ENCODE measurements at regions not wholly inside any gene's neighbourhood (a gene's known extent, or its start where the extent isn't known, plus 50 kb on each side); places are given as distances from the start of the nearest gene placed in this dataset.

- no peaks in the 10 kb centered on the region for H3K9me3 ChIP-seq (ENCODE audit: control insufficient read depth, insufficient read depth, low read length)
- no peak overlapping the region for H3K27ac ChIP-seq (ENCODE audit: low read length)
- no peaks in the 10 kb centered on the region for H3K36me3 ChIP-seq (ENCODE audit: control insufficient read depth, insufficient read depth, low read length)
- no CpG with 5 or more reads among the region's 6 CpGs for WGBS (ENCODE audit: insufficient coverage, insufficient read length)
- DNase-seq (ENCODE audit: low read depth, low spot score), result no peak
- H3K27me3 ChIP-seq (ENCODE audit: control insufficient read depth, insufficient read depth, low read length), result no peaks in the 10 kb centered on the region
- H3K4me1 ChIP-seq (ENCODE audit: control insufficient read depth, insufficient read depth, low read length), result peaks cover 2% of the 10 kb centered on the region
- H3K4me3 ChIP-seq (ENCODE audit: low read length), result no peak overlapping the region
These were observed 51.7 kb downstream of the FAM50B start for GRCh38 chr6:3900744-3901336.

GRCh38 chr6:3902871-3903648 is 53.9 kb downstream of the FAM50B start:
- Histone ChIP-seq H3K27me3 (ENCODE audit: control insufficient read depth, insufficient read depth, low read length) (no peaks in the 10 kb centered on the region), H3K27ac (ENCODE audit: low read length) (no peak overlapping the region), H3K4me3 (ENCODE audit: low read length) (no peak overlapping the region), H3K9me3 (ENCODE audit: control insufficient read depth, insufficient read depth, low read length) (no peaks in the 10 kb centered on the region), H3K36me3 (ENCODE audit: control insufficient read depth, insufficient read depth, low read length) (no peaks in the 10 kb centered on the region), H3K4me1 (ENCODE audit: control insufficient read depth, insufficient read depth, low read length) (peaks cover 5% of the 10 kb centered on the region)
- DNase-seq (ENCODE audit: low read depth, low spot score), result no peak
- no CpG with 5 or more reads among the region's 10 CpGs for WGBS (ENCODE audit: insufficient coverage, insufficient read length)

- Histone ChIP-seq H3K36me3 (ENCODE audit: control insufficient read depth, insufficient read depth, low read length) (no peaks in the 10 kb centered on the region), H3K4me1 (ENCODE audit: control insufficient read depth, insufficient read depth, low read length) (peaks cover 5% of the 10 kb centered on the region), H3K9me3 (ENCODE audit: control insufficient read depth, insufficient read depth, low read length) (no peaks in the 10 kb centered on the region), H3K4me3 (ENCODE audit: low read length) (no peak overlapping the region), H3K27me3 (ENCODE audit: control insufficient read depth, insufficient read depth, low read length) (no peaks in the 10 kb centered on the region), H3K27ac (ENCODE audit: low read length) (no peak overlapping the region)
- DNase-seq (ENCODE audit: low read depth, low spot score), result no peak
- WGBS (ENCODE audit: insufficient coverage, insufficient read length), result no CpG with 5 or more reads among the region's 3 CpGs
These were observed 55.3 kb downstream of the FAM50B start for GRCh38 chr6:3904518-3904917.

- Histone ChIP-seq H3K27ac (ENCODE audit: low read length) (no peak overlapping the region), H3K9me3 (ENCODE audit: control insufficient read depth, insufficient read depth, low read length) (no peaks in the 10 kb centered on the region), H3K4me1 (ENCODE audit: control insufficient read depth, insufficient read depth, low read length) (peaks cover 5% of the 10 kb centered on the region), H3K4me3 (ENCODE audit: low read length) (no peak overlapping the region), H3K27me3 (ENCODE audit: control insufficient read depth, insufficient read depth, low read length) (no peaks in the 10 kb centered on the region), H3K36me3 (ENCODE audit: control insufficient read depth, insufficient read depth, low read length) (no peaks in the 10 kb centered on the region)
- DNase-seq (ENCODE audit: low read depth, low spot score), result no peak
- WGBS (ENCODE audit: insufficient coverage, insufficient read length), result no CpG with 5 or more reads among the region's 26 CpGs
These were observed 57.0 kb downstream of the FAM50B start for GRCh38 chr6:3905945-3906845.

GRCh38 chr6:3906846-3907151 is 57.6 kb downstream of the FAM50B start:
- Histone ChIP-seq H3K4me1 (ENCODE audit: control insufficient read depth, insufficient read depth, low read length) (peaks cover 5% of the 10 kb centered on the region), H3K27ac (ENCODE audit: low read length) (no peak overlapping the region), H3K36me3 (ENCODE audit: control insufficient read depth, insufficient read depth, low read length) (no peaks in the 10 kb centered on the region), H3K4me3 (ENCODE audit: low read length) (no peak overlapping the region), H3K9me3 (ENCODE audit: control insufficient read depth, insufficient read depth, low read length) (no peaks in the 10 kb centered on the region), H3K27me3 (ENCODE audit: control insufficient read depth, insufficient read depth, low read length) (no peaks in the 10 kb centered on the region)
- no peak for DNase-seq (ENCODE audit: low read depth, low spot score)
- no CpG with 5 or more reads among the region's 2 CpGs for WGBS (ENCODE audit: insufficient coverage, insufficient read length)

GRCh38 chr6:3908223-3908622 is 59.0 kb downstream of the FAM50B start:
- WGBS (ENCODE audit: insufficient coverage, insufficient read length), result no CpG with 5 or more reads among the region's 10 CpGs
- Histone ChIP-seq H3K4me3 (ENCODE audit: low read length) (no peak overlapping the region), H3K27ac (ENCODE audit: low read length) (no peak overlapping the region), H3K4me1 (ENCODE audit: control insufficient read depth, insufficient read depth, low read length) (peaks cover 5% of the 10 kb centered on the region), H3K36me3 (ENCODE audit: control insufficient read depth, insufficient read depth, low read length) (no peaks in the 10 kb centered on the region), H3K27me3 (ENCODE audit: control insufficient read depth, insufficient read depth, low read length) (no peaks in the 10 kb centered on the region), H3K9me3 (ENCODE audit: control insufficient read depth, insufficient read depth, low read length) (no peaks in the 10 kb centered on the region)
- DNase-seq (ENCODE audit: low read depth, low spot score), result no peak

- peaks cover 4% of the 10 kb centered on the region for H3K4me1 ChIP-seq (ENCODE audit: control insufficient read depth, insufficient read depth, low read length)
- no peaks in the 10 kb centered on the region for H3K9me3 ChIP-seq (ENCODE audit: control insufficient read depth, insufficient read depth, low read length)
- H3K36me3 ChIP-seq (ENCODE audit: control insufficient read depth, insufficient read depth, low read length), result no peaks in the 10 kb centered on the region
- DNase-seq (ENCODE audit: low read depth, low spot score), result no peak
- WGBS (ENCODE audit: insufficient coverage, insufficient read length), result no CpG with 5 or more reads among the region's 6 CpGs
- no peak overlapping the region for H3K4me3 ChIP-seq (ENCODE audit: low read length)
- H3K27me3 ChIP-seq (ENCODE audit: control insufficient read depth, insufficient read depth, low read length), result no peaks in the 10 kb centered on the region
- no peak overlapping the region for H3K27ac ChIP-seq (ENCODE audit: low read length)
These were observed 59.8 kb downstream of the FAM50B start for GRCh38 chr6:3908961-3909360.

- Histone ChIP-seq H3K9me3 (ENCODE audit: control insufficient read depth, insufficient read depth, low read length) (no peaks in the 10 kb centered on the region), H3K27me3 (ENCODE audit: control insufficient read depth, insufficient read depth, low read length) (no peaks in the 10 kb centered on the region), H3K4me1 (ENCODE audit: control insufficient read depth, insufficient read depth, low read length) (0 out of 2 replicates have a peak, but pooled peaks cover 3% of the 10 kb centered on the region), H3K4me3 (ENCODE audit: low read length) (no peak overlapping the region), H3K36me3 (ENCODE audit: control insufficient read depth, insufficient read depth, low read length) (no peaks in the 10 kb centered on the region), H3K27ac (ENCODE audit: low read length) (no peak overlapping the region)
- WGBS (ENCODE audit: insufficient coverage, insufficient read length), result no CpG with 5 or more reads among the region's 7 CpGs
- DNase-seq (ENCODE audit: low read depth, low spot score), result no peak
These were observed 61.0 kb downstream of the FAM50B start for GRCh38 chr6:3910106-3910663.

GRCh38 chr6:3911130-3911529 is 62.0 kb downstream of the FAM50B start:
- no peak overlapping the region for H3K27ac ChIP-seq (ENCODE audit: low read length)
- H3K4me3 ChIP-seq (ENCODE audit: low read length), result no peak overlapping the region
- H3K4me1 ChIP-seq (ENCODE audit: control insufficient read depth, insufficient read depth, low read length), result 0 out of 2 replicates have a peak, but pooled peaks cover 3% of the 10 kb centered on the region
- H3K27me3 ChIP-seq (ENCODE audit: control insufficient read depth, insufficient read depth, low read length), result no peaks in the 10 kb centered on the region
- no peak for DNase-seq (ENCODE audit: low read depth, low spot score)
- H3K36me3 ChIP-seq (ENCODE audit: control insufficient read depth, insufficient read depth, low read length), result no peaks in the 10 kb centered on the region
- WGBS (ENCODE audit: insufficient coverage, insufficient read length), result no CpG with 5 or more reads among the region's 2 CpGs
- no peaks in the 10 kb centered on the region for H3K9me3 ChIP-seq (ENCODE audit: control insufficient read depth, insufficient read depth, low read length)

GRCh38 chr6:3911614-3912336 is 62.6 kb downstream of the FAM50B start:
- Histone ChIP-seq H3K4me3 (ENCODE audit: low read length) (no peak overlapping the region; the same call in 1 of the 2 replicates), H3K27me3 (ENCODE audit: control insufficient read depth, insufficient read depth, low read length) (no peaks in the 10 kb centered on the region), H3K36me3 (ENCODE audit: control insufficient read depth, insufficient read depth, low read length) (no peaks in the 10 kb centered on the region), H3K9me3 (ENCODE audit: control insufficient read depth, insufficient read depth, low read length) (no peaks in the 10 kb centered on the region), H3K4me1 (ENCODE audit: control insufficient read depth, insufficient read depth, low read length) (no peaks in the 10 kb centered on the region), H3K27ac (ENCODE audit: low read length) (no peak overlapping the region)
- WGBS (ENCODE audit: insufficient coverage, insufficient read length), result no CpG with 5 or more reads among the region's 8 CpGs
- DNase-seq (ENCODE audit: low read depth, low spot score), result no peak
